ENCODE measurements at regions not wholly inside any gene's neighbourhood (a gene's known extent, or its start where the extent isn't known, plus 50 kb on each side); places are given as distances from the start of the nearest gene placed in this dataset.

DNA sequence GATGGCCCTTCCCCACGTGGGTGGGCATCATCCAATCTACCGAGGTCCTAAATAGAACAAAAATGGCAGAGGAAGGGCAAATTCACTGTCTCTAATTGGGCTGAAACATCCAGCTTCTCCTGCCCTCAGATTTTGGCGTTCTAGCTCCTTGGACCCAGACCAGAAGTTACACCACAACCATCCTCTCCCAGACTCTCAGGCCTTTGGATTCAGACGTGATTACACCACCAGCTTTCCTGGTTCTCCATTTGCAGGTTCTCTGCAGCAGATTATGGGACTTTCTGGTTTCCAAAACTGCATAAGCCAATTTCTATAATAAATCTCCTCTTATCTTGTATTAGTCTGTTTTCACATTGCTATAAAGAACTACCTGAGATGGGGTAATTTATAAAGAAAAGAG lies 73.6 kb upstream of the STARD4 start:
- no peak for TF ChIP-seq YY1 (IDR thresholded peaks at IDR 0.05; ENCODE audit: insufficient read depth, insufficient read length)
- TF ChIP-seq ZNF274 (IDR thresholded peaks at IDR 0.05; ENCODE audit: low read depth, low read length) = no peak
- TF ChIP-seq SUZ12 (IDR thresholded peaks at IDR 0.05; ENCODE audit: extremely low read depth, insufficient read depth, insufficient read length) = no peak

Data from NT2/D1 (cell line).